HL-60 (cell line): ENCODE measurements at regions not wholly inside any gene's neighbourhood (a gene's known extent, or its start where the extent isn't known, plus 50 kb on each side); places are given as distances from the start of the nearest gene placed in this dataset.

Source experiments
- GABPA ChIP-seq: IDR thresholded peaks from 2 replicates; pipeline ENCODE4 v1.6.1; 2012; ENCODE audit warnings: low read depth
- TF ChIP-seq, protein P1 (sequence below): IDR thresholded peaks from one replicate; pipeline ENCODE4 v1.5.1; 2011; ENCODE audit warnings: low read length, control low read depth, inconsistent platforms; ENCODE audit not compliant: insufficient read depth

DNA sequence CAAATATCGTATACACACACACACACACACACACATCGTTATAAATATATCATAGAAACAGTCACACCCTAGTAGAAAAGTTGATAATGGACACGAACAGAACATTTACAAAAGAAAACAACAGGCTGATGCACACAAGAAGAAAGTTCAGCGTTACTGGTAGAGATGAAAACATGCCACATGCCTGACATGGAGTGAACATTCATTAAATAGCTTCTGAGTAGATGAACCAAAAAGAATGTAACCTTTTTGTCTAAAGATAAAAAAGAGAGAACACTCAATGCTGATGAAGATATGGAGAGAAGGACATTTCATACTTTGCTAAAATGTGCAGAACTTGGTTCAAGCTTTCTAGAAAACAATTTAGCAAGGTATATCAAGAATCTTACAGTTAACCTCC lies 173.4 kb upstream of the KLF14 start:
- TF ChIP-seq GABPA = no peak
- TF ChIP-seq, protein P1, sequence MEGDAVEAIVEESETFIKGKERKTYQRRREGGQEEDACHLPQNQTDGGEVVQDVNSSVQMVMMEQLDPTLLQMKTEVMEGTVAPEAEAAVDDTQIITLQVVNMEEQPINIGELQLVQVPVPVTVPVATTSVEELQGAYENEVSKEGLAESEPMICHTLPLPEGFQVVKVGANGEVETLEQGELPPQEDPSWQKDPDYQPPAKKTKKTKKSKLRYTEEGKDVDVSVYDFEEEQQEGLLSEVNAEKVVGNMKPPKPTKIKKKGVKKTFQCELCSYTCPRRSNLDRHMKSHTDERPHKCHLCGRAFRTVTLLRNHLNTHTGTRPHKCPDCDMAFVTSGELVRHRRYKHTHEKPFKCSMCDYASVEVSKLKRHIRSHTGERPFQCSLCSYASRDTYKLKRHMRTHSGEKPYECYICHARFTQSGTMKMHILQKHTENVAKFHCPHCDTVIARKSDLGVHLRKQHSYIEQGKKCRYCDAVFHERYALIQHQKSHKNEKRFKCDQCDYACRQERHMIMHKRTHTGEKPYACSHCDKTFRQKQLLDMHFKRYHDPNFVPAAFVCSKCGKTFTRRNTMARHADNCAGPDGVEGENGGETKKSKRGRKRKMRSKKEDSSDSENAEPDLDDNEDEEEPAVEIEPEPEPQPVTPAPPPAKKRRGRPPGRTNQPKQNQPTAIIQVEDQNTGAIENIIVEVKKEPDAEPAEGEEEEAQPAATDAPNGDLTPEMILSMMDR = no peak
